ENCODE measurements at regions not wholly inside any gene's neighbourhood (a gene's known extent, or its start where the extent isn't known, plus 50 kb on each side); places are given as distances from the start of the nearest gene placed in this dataset.

GRCh38 chr1:94599095-94599813, 57.7 kb upstream of the F3 start:
- DNase-seq (ENCODE audit: extremely low read depth, low read depth, low spot score): no peak

- DNase-seq (ENCODE audit: extremely low read depth, low read depth, low spot score): no peak
Measured at GRCh38 chr1:94597701-94598100, 56.1 kb upstream of the F3 start.

- no peak for DNase-seq (ENCODE audit: extremely low read depth, low read depth, low spot score)
Measured at GRCh38 chr1:94596260-94596659, 54.7 kb upstream of the F3 start.

GRCh38 chr1:94595658-94596057, 54.1 kb upstream of the F3 start:
- DNase-seq (ENCODE audit: extremely low read depth, low read depth, low spot score): no peak

- DNase-seq (ENCODE audit: extremely low read depth, low read depth, low spot score): no peak
Measured at GRCh38 chr1:94593611-94594010, 52.1 kb upstream of the F3 start.

GRCh38 chr1:94592571-94592920, 51.0 kb upstream of the F3 start:
- DNase-seq (ENCODE audit: extremely low read depth, low read depth, low spot score): no peak

- no peak for DNase-seq (ENCODE audit: extremely low read depth, low read depth, low spot score)
Measured at GRCh38 chr1:94591823-94592570, 50.4 kb upstream of the F3 start.

Data from glomerular endothelial cell (primary cell).